NCI-H2227 (cell line): ENCODE measurements at regions not wholly inside any gene's neighbourhood (a gene's known extent, or its start where the extent isn't known, plus 50 kb on each side); places are given as distances from the start of the nearest gene placed in this dataset.

Source experiments
- DNase-seq: peaks from one replicate; lab custom pipeline; 2025; ENCODE audit not compliant: unreplicated experiment; lab: John Stamatoyannopoulos, UW

DNA sequence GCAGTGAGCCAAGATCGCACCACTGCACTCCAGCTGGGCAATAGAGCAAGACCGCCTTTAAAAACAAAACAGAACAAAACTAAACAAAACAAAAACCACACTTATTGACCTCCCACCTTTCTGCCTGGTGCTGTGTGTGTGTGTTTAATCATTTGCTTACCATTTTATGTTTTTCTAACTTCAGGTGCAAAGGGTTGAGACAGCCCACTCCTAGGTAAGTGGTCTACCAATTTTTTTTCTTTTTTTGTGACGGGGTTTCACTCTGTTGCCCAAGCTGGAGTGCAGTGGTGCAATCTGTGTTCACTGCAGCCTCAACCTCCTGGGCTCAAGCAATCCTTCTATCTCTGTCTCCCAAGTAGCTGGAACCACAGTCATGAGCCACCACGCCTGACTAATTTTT is 65.8 kb downstream of the SALL1 start:
- no peak for DNase-seq

DNA sequence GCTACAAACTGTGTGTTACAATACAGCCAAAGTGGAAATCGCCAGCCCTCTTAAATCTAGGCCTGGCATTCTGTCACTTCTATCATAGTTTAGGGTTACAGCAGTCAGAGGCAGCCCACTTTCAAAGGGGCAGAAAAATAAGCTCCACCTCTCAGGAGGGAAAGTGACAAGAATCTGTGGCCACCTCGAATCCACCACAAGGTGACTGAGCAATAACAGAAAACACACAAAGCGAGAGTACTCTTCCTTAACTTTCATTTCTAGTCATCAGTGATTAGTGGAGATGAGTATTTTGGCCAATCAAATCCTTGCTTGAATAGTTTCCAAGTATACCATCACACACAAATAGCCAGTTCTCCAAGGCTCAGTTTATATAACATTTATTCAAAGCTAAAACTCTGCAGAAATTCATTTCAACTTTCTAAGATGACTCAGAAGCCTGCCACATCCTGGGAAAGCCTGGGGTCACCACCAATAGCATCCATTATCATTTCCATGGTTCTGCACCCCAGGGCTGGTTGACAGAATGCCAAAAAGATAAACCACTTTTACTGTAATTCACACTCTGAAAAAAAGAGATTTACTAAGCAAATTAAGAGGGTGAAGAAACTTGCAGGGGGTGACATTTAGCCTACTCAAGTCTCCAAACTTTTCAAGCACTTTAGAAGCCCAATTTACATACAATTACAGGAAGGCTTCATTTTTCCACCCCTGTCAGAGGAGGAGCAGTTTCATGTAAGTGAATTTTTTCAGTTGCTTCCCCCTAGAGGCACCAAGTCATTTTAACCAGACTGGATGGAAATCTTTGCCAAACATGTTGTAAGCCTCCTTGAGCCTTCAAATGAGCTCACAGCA is 66.8 kb downstream of the SALL1 start:
- DNase-seq = no peak

DNA sequence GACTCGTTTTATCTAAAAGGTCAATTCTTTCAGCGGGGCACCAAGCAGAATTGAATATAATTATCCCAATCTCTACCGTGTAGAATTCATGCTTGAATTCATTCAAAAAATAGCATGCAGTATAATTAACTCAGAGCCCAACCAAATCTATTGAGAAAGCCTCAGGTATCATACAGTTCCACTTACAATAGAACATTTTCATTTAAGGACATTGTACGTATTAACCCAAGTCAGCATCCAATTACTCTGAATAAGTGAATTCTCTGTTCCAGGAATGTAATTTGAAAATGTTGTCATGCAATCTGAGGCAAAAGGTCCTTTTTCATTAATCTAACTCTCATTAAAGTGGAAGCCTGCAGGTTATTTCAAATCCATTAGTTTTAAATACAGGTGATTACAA is 78.5 kb downstream of the SALL1 start:
- no peak for DNase-seq

DNA sequence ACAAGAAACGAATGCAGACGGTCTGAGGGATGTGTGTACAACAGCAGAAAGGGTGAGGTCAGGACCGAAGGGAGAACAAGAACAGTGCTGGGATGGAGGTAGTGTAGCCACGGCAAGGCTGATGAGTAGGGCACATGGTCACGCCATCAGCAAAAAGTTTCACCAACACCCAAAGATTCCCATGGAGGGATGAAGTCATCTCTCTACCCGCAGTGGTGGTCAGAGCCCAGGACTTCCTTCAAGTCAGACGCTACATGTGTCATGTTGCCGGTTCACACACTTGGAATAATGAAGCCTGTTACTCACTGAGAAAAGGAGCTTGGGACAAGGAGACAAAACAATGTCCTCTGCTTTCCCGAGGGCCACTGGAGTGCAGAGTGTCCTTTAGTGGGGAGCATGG is 79.7 kb downstream of the SALL1 start:
- DNase-seq = no peak

DNA sequence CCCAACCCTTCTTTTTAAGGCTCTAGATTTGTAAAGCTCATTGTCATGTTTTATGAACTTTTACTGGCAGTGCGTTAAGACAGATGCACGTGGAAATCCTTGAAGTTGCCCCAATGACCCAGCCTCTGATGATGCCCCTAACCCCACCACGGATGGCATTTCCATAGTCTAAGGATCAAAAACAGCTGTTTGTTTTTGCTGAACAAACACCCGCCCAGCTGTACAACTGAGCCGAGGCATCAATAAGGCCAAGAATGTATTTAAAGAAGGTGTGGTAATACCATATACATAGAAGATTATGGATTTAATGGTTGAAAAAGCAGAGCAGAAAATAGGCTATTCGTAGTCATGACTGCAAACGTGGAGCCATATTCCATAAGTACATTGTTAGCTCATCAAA is 83.7 kb downstream of the SALL1 start:
- DNase-seq = no peak

DNA sequence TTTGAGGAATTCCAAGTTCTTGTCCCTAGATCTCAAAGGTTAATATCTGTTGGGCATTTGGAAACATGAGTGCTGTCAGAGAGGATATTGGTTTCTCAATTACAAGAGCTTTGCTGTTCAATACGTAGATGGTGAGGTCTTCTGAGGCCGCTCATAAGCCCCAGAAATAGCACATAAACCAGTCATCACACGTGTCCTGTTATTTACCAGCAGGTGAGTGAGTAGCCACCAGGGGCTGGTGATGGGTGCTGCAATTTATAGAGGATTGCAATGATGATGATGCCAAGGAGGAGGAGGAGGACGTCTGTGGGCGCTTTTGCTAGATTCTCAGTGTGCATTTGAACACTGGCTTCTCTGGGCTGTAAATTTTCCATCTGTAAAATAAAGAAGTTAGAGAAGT is 89.0 kb downstream of the SALL1 start:
- DNase-seq = no peak

DNA sequence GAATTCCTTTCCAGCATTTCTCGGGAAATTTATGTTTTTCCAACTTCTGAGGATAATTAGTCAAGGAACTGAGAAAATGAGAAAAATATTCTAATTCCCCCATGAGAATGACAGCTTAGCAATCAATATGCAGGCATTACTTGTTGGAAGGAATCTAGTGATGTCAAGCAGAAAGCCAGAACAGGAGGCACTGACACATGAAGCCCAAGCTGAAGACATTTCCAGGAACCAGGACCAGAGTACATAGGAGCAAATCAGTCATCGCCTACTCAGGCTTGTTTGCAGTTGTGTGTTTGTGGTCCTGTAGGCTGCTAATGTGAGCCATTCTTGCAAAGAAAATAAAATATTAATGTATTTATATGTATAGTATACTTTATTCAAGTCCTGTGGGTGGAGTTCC is 89.7 kb downstream of the SALL1 start:
- no peak for DNase-seq

DNA sequence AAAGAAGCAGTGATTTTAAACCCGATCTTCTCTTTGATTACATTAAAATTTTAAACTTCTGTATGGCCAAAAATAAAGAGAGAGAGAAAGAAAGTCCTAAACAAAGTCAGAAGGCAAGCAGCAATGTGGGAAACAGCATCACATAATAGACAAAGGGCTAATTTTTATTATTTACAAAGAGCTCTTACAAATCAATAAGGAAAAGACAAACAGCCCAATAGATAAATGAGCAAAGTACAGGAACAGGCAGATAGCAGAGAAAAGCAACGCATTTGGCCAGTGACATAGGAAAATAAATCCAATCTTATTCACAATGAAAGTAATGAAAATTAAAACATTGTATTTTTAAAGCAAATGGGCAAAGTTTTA is 93.1 kb downstream of the SALL1 start:
- DNase-seq = no peak

DNA sequence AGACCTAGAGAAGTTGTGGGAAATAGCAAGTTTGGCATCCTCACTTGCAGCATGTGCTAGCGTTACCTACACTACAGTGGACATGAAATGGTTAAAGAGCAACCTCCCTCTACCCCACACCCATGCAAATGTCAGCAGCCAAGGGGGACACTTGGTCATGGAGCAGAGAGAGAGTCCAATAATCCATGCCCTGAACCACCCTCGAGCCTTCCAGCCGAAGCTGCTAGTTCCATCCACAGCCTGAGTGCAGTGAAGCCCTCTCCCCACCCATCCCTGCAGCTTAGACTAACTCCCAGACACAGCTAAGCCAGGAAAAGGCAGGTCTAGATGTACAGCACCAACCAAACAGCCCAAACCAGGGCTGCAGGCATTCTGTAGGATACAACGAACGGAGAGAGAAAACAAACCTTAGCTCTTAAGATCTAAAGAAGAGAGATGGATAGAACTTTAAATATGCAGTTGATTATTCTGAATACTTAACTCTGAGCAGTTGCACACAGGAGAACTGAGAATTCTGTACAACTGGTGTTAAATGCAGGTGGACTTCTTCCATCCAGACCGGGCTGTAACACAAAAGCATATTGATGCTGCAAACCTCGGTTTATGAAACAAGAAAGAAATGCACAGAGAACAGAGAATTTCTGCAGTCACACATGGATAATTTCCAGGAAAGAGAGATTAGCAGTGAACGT is 93.8 kb downstream of the SALL1 start:
- DNase-seq = no peak

DNA sequence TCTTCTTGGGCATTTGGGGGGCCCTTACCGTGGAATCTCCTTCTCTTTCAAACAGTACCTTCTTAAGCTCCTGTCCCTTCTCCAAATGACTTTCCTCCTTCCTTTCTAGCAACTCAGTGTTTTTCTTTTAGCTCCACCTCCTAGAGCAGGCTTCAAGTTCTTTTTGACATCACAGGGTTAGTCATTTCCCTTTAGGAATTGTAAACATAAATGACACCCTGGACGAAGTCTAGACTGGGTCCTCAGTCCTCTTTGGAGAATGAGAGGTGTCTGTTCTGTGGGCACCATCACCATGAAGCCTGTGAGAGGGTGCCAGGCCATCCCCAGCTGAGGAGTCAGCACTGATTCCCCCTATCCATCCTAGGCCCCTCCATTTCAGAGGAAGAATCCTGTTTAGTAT is 94.7 kb downstream of the SALL1 start:
- DNase-seq = no peak

DNA sequence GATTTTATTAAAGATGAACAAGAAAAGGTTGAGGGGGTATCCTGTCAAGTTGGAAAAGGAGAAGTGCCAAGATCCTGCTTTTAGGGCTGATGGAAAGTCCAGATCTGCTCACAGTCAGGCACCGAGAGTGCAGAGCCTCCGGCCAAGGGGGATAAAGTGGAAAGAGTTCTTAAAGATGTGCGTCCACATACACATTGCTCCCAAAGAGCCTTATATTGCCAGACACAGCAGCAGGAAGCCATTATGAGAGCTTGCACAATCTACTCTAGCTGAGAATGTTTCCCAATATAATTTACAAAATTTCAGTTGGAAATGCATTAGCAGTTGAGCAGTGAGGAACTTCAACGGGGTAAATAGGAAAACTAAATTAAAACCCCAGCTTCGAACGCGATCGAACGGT is 95.6 kb downstream of the SALL1 start:
- no peak for DNase-seq

DNA sequence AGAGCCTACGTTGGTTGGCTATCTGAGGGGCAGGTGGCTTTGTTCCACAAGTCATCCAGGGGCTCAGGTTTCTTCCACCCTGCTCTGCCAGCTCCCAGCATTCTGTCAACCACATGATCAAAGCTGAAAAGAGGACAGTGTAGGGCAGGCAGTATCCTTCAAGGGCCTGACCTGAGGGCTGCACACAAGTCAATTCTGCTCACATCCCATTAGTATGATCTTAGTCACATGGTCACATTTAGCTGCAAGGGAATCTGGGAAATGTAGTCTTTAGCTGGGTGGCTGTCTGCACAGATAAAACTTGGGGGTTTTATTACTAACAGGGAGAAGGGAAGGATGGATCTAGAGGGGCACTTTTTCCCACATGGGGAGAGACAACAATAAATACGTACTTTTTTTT is 97.3 kb downstream of the SALL1 start:
- DNase-seq = no peak

DNA sequence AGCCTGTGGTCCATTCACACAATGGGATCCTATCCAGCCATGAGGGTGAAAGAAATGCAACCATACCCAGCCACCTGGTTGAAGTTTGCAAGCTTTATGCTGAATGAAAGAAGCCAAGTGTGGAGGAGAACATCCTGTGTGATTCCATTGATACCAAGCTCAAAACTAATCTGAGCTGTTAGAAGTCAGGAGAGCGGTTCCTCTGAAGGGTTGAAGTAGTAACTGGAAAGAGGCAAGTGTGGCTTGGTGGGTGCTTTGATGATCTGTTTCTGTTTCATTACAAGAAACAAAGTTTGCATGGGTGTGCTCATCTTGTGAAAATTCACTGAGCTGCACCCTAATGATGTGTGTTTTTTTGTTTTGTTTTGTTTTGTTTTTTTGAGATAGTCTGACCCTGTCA is 99.4 kb downstream of the SALL1 start:
- DNase-seq = no peak

DNA sequence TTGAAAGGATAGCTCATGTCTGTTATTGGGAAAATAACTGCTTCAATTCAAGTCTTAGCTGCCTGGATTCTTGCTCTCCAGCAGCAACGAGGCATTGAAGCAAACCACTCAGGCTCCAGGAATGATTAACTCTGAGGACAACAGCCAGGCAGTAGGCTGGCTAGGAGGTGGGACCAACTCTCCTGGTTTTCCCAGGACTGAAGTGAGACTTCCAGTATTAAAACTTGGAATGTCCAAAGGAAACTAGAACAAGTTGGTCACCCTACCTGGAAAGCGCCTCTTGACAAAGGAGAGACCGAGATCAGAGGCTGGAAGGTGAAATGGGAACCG is 100.7 kb downstream of the SALL1 start:
- no peak for DNase-seq

DNA sequence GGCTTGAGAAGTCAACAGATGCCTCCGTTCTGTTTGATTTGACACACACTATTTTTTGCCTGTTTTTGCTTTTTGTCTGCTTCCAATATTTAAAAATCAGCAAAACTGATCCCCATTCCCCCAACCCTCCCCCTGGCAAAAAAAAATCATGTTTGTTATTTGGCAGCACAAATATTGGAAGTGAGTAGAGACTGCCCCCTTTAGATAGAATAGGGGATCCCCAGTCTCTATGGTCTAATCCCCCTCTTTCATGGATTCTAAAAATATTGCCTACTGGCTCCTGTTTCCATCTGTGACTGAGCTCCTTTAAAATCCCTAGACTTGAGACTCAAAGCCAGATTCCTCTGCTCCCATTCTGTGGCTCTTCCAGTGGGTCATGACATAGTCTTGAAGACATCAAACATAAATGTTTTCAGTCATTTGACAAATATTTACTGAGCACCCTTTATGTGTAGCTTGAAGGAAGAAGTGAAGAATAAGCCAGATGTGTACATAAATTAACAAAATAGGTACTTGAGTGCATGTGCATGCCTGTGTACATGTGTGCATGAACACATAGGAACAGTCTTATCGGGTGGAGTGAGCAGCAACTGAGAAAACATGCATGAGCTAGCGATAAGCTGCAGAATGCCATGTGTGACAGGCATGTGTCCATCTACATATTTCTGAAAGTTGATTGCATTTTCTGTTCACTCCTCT is 101.2 kb downstream of the SALL1 start:
- DNase-seq = no peak

DNA sequence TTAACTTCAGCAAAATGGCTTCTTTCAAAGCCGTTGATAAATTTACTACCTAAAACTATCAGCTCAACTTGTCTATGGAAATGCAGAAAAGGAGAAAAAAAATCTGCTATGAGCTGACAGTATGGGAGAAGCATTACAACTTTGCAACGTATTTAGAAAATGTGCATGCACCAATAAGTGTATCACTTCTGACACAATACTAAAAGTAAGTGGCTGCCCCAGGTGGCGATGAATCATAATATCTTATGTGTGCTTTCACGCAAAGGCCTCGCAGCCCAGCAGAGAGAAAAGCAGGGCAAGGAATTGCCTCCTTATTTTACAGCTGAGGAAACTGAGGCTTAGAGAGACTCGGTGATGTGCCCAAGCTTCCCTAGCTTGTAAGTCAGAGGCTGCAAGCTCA is 101.8 kb downstream of the SALL1 start:
- DNase-seq = no peak

DNA sequence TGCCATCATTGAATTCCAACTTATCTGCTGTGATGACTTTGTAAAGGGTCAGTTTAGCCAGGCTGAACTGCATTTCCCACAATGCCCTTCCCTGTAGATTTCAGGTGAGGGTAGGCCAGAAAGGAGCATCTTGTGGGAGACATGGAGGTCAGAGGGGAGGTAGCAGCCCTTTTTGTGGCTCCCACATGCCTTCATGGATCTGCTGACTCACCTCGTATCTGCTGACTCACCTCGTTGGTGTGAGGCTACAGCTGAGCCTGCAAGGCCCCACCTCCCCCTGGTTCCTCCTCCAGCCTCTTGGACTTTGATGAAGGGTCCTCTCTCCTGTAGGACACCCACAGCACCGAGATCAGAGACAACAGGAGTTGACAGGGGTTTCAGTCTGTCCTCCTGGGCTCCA is 102.5 kb downstream of the SALL1 start:
- no peak for DNase-seq

DNA sequence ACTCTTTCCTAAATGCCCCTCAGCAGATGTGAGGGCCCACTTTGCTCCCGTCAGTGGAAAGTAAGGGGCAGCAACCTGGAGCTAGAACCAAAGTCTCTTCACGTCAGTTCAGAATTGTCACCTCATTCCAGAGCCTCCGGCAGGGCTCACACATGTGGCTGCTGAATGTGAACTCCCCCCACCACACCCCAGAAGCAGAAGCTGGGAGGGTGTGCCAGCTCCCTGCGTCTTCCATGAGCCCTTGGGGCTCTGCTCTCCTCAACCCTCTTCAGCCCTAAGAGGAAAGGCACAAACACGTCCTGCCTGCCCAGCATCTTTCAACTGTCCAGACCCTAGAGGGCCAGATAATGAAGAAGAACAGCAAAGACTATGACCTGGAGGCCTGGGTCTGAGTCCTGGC is 105.3 kb downstream of the SALL1 start:
- no peak for DNase-seq

DNA sequence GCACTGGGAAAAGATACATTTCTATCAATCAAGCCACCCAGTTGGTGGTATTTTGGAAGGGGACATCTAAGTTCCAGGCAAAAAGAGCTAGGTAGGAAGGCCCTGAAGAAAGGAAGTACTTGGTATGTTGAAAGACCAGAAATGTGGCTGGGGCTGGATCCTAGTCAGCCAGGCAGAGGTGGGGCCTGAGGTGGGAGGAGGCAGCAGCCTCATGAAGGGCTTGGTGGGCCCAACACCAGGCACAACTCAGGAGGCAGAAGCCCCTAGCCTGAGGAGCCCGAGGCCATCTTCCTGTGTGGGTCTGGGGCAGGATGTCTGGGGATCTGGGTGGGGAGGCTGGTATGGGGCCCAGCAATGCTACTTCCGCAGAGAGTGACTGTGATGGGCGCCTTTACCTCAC is 105.9 kb downstream of the SALL1 start:
- no peak for DNase-seq

DNA sequence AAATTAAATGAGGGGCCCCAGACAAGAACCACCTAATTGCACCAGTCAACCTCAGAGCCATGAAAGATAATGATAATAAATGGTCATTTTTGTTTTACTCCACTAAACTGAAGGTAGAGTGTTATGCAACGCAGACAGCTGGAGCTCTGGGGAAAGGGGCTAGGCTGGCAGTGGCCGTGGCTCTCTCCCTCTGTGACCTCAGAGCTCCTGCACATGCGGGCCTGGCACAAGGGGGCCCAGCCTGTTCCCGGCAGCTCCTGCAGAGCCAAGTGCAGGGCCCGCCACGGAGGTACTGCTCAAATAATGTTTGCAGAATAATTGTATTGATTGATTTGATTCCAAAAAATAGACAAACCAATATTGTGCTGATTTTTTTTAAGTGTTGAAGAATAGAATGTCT is 109.5 kb downstream of the SALL1 start:
- DNase-seq = no peak

DNA sequence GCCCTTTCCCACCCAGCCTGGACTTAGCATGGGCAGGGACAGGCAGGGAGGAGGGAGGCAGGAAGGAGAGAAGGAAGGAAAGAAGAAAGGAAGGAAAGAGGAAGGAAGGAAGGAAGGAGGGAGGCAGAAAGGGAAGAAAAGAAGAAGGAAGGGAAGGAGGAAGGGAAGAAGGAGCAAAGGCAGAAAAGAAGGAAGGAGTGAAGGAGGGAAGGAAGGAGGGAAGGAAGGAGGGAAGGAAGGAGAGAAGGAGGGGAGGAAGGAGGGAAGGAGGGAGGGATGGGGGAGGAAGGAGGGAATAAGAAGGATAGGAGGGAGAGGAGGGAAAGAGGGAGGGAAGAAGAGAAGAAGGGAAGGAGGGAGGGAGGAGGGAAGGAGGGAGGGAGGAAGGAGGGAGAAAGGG is 110.4 kb downstream of the SALL1 start:
- DNase-seq = no peak

DNA sequence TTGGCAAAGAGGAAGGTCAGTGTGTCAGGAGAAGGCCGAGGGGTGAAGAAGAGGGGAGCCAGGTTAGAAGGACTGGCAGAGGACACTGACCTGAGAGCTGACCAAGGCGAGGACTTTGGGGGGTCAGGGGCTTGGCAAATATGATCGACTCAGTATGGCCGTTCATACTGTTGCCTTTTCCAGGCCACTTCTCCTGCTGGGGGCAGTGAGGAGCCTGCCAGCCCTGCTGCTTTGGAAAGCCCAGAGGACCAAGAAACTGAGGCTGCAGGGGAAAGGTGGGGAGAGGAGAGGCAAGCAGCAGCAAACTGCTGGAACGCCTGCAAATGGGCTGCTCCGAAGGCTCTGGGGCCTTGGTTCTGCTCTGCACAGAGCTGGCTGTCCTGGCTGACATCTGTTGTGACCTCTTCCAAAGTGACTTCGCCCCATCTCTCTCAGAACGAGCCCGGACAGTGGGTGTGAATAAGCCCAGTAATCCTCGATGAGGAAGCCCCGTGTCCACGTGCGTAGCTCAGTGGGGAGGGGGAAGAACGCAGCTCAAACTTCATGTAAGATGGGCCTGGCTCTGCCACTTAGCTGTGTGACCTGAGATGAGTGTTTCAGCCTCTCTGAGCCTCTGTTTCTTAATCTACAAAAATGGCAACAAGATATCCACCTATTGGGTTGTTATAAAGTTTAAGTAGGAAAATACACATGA is 111.3 kb downstream of the SALL1 start:
- DNase-seq = no peak
